Tibial nerve (tissue), 4 donors: ENCODE measurements at regions not wholly inside any gene's neighbourhood (a gene's known extent, or its start where the extent isn't known, plus 50 kb on each side); places are given as distances from the start of the nearest gene placed in this dataset.

Experiments used
- CTCF ChIP-seq, 5 experiments: fragments of 200-600 bp in 3 of 5; fragments of 450-650 bp in 2 of 5; sonication (generic) in 3 of 5; IDR thresholded peaks; one replicate each; pipeline ENCODE4 v1.5.1; 2016 to 2019; ENCODE audit warnings: antibody characterized with exemption in 5 of 5, mild to moderate bottlenecking in 3 of 5, moderate library complexity in 2 of 5
- EP300 ChIP-seq, 2 donors: sonication (generic); formaldehyde crosslinking; IDR thresholded peaks; one replicate each; pipeline ENCODE4 v1.6.1; 2017; ENCODE audit warnings: antibody characterized with exemption in 2 of 2, mild to moderate bottlenecking in 1 of 2

- TF ChIP-seq EP300 (IDR thresholded peaks at IDR 0.05) (no peak), CTCF (IDR thresholded peaks at IDR 0.05) (no peak)
Measured at GRCh38 chr14:55749201-55749812, 169.3 kb downstream of the KTN1 start.
